ENCODE measurements at regions not wholly inside any gene's neighbourhood (a gene's known extent, or its start where the extent isn't known, plus 50 kb on each side); places are given as distances from the start of the nearest gene placed in this dataset.
"Not testable (repeated sequence)": the region's sequence is repeated elsewhere in the genome, so short reads cannot be mapped to it uniquely, and the experiment has no call there.

- 100% methylated on average over 1 of the region's 2 CpGs; no CpG with 5 or more reads in 1 of the 2 experiments for WGBS, 2 experiments (ENCODE audit: insufficient coverage in 2 of 2)
- no peaks in the 10 kb centered on the region for H3K4me1 ChIP-seq (ENCODE audit: control insufficient read depth, insufficient read depth, low read length, poor library complexity, severe bottlenecking)
- no peak overlapping the region for H3K4me3 ChIP-seq (ENCODE audit: extremely low read depth, insufficient read depth, low read length, poor library complexity, severe bottlenecking)
- H3K36me3 ChIP-seq (ENCODE audit: control insufficient read depth, insufficient read depth, low read length): no peaks in the 10 kb centered on the region
- H3K27ac ChIP-seq (ENCODE audit: low read depth, low read length, severe bottlenecking): no peak overlapping the region
- H3K9me3 ChIP-seq (ENCODE audit: control insufficient read depth, low read length): no peaks in the 10 kb centered on the region
These were observed 833.5 kb upstream of the ADGRL3 start for GRCh38 chr4:60366661-60367060.

- H3K4me1 ChIP-seq (ENCODE audit: control insufficient read depth, insufficient read depth, low read length, poor library complexity, severe bottlenecking): no peaks in the 10 kb centered on the region
- no peaks in the 10 kb centered on the region for H3K36me3 ChIP-seq (ENCODE audit: control insufficient read depth, insufficient read depth, low read length)
- WGBS, 2 experiments (ENCODE audit: insufficient coverage in 2 of 2): 91 to 100% methylated on average over 1 of the region's 1 CpG
These were observed 831.1 kb upstream of the ADGRL3 start for GRCh38 chr4:60368986-60369385.

DNA sequence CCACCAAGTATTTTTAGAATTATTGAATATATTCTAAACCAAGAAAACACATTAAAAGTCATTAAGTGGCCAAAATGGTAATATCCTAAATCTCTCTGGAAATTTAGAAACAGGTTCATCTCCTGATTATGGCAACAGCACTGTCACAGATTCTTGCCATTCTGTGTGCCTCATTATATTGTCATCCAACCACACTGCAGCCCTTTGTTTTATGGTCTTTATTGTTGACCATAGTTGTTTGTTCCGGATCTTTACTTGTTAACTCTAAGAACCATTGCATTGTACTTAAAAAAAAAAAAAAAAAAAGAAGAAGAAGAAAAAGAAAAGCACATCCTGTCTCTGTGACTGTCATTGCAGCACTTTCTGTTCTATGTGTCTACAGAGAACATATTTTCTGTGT is 822.1 kb upstream of the ADGRL3 start:
- no CpG with 5 or more reads among the region's 1 CpG for WGBS, 2 experiments (ENCODE audit: insufficient coverage in 2 of 2)
- H3K9me3 ChIP-seq (ENCODE audit: control insufficient read depth, low read length): no peaks in the 10 kb centered on the region
- no peaks in the 10 kb centered on the region for H3K4me1 ChIP-seq (ENCODE audit: control insufficient read depth, insufficient read depth, low read length, poor library complexity, severe bottlenecking)
- H3K4me3 ChIP-seq (ENCODE audit: extremely low read depth, insufficient read depth, low read length, poor library complexity, severe bottlenecking): no peak overlapping the region
- H3K27ac ChIP-seq (ENCODE audit: low read depth, low read length, severe bottlenecking): no peak overlapping the region
- no peaks in the 10 kb centered on the region for H3K36me3 ChIP-seq (ENCODE audit: control insufficient read depth, insufficient read depth, low read length)

More at GRCh38 chr4:60368986-60369385, 831.1 kb upstream of the ADGRL3 start:
- no peak overlapping the region for H3K4me3 ChIP-seq (ENCODE audit: extremely low read depth, insufficient read depth, low read length, poor library complexity, severe bottlenecking)
- H3K9me3 ChIP-seq (ENCODE audit: control insufficient read depth, low read length): no peaks in the 10 kb centered on the region
- H3K27ac ChIP-seq (ENCODE audit: low read depth, low read length, severe bottlenecking): no peak overlapping the region

DNA sequence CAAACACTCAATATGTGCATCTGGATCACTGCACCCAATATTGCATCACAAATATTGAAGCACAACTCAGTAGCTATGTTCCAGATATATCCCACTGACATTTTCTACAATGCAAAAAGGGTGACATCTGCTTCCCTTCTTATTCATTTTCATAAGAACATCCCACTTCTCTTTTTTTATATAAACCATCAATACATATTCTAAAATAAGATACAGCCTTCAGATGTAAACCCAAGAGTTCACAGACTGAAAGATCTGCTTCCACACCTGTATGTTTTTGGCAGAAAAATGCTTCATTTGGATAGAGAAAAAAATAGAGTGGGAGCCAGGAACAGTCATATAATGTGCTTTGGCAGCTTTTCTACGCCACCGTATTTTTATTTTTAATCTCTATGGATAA is 815.6 kb upstream of the ADGRL3 start:
- no CpG with 5 or more reads among the region's 2 CpGs for WGBS, 2 experiments (ENCODE audit: insufficient coverage in 2 of 2)
- H3K4me1 ChIP-seq (ENCODE audit: control insufficient read depth, insufficient read depth, low read length, poor library complexity, severe bottlenecking): no peaks in the 10 kb centered on the region
- no peaks in the 10 kb centered on the region for H3K9me3 ChIP-seq (ENCODE audit: control insufficient read depth, low read length)
- no peak overlapping the region for H3K27ac ChIP-seq (ENCODE audit: low read depth, low read length, severe bottlenecking)
- H3K4me3 ChIP-seq (ENCODE audit: extremely low read depth, insufficient read depth, low read length, poor library complexity, severe bottlenecking): no peak overlapping the region
- no peaks in the 10 kb centered on the region for H3K36me3 ChIP-seq (ENCODE audit: control insufficient read depth, insufficient read depth, low read length)

GRCh38 chr4:60389633-60390032 is 810.5 kb upstream of the ADGRL3 start:
- Histone ChIP-seq H3K27ac (ENCODE audit: low read depth, low read length, severe bottlenecking) (no peak overlapping the region), H3K4me3 (ENCODE audit: extremely low read depth, insufficient read depth, low read length, poor library complexity, severe bottlenecking) (no peak overlapping the region), H3K9me3 (ENCODE audit: control insufficient read depth, low read length) (no peaks in the 10 kb centered on the region), H3K36me3 (ENCODE audit: control insufficient read depth, insufficient read depth, low read length) (no peaks in the 10 kb centered on the region), H3K4me1 (ENCODE audit: control insufficient read depth, insufficient read depth, low read length, poor library complexity, severe bottlenecking) (no peaks in the 10 kb centered on the region)
- 93 to 100% methylated on average over 1 of the region's 4 CpGs for WGBS, 2 experiments (ENCODE audit: insufficient coverage in 2 of 2)

DNA sequence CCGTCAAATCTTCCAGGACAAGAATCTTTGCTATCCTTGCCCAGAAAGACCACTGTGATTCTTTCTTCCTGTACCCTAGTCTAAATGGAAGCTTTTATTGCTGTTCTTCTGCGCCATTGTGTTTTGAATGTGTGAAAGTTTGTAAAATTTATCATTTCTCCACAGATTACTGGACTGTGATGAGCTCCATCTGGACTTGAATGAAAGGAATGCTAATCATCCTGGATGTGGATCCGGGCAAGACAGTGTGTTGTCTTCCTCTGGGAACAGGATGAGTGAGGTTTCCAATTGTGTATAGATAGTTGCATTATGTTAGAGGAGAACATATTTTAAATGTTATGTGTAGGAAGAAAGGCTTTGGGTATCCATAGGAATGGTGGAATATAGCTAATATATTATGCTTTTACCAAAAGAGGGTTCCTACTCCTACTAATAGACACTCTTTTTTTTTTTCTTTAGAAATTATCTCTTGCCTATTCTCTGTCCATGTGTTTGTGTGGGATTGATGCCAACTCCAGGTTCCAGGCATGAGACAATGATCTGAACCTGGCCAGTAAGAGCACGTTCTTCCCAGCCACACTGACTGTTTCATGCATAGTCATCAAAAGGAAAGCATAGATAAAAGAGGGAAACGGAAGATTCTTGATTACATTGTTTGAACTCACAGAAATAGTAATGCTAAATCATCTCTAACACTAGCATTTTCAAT is 803.6 kb upstream of the ADGRL3 start:
- Histone ChIP-seq H3K4me3 (ENCODE audit: extremely low read depth, insufficient read depth, low read length, poor library complexity, severe bottlenecking) (no peak overlapping the region), H3K27ac (ENCODE audit: low read depth, low read length, severe bottlenecking) (no peak overlapping the region), H3K9me3 (ENCODE audit: control insufficient read depth, low read length) (no peaks in the 10 kb centered on the region), H3K36me3 (ENCODE audit: control insufficient read depth, insufficient read depth, low read length) (no peaks in the 10 kb centered on the region), H3K4me1 (ENCODE audit: control insufficient read depth, insufficient read depth, low read length, poor library complexity, severe bottlenecking) (no peaks in the 10 kb centered on the region)
- 79 to 80% methylated on average over 1 to 2 of the region's 5 CpGs for WGBS, 2 experiments (ENCODE audit: insufficient coverage in 2 of 2)

- no peaks in the 10 kb centered on the region for H3K9me3 ChIP-seq (ENCODE audit: control insufficient read depth, low read length)
- no CpG with 5 or more reads among the region's 2 CpGs for WGBS, 2 experiments (ENCODE audit: insufficient coverage in 2 of 2)
- no peaks in the 10 kb centered on the region for H3K4me1 ChIP-seq (ENCODE audit: control insufficient read depth, insufficient read depth, low read length, poor library complexity, severe bottlenecking)
- no peaks in the 10 kb centered on the region for H3K36me3 ChIP-seq (ENCODE audit: control insufficient read depth, insufficient read depth, low read length)
- H3K27ac ChIP-seq (ENCODE audit: low read depth, low read length, severe bottlenecking): no peak overlapping the region
- H3K4me3 ChIP-seq (ENCODE audit: extremely low read depth, insufficient read depth, low read length, poor library complexity, severe bottlenecking): no peak overlapping the region
These were observed 799.5 kb upstream of the ADGRL3 start for GRCh38 chr4:60400593-60400992.

DNA sequence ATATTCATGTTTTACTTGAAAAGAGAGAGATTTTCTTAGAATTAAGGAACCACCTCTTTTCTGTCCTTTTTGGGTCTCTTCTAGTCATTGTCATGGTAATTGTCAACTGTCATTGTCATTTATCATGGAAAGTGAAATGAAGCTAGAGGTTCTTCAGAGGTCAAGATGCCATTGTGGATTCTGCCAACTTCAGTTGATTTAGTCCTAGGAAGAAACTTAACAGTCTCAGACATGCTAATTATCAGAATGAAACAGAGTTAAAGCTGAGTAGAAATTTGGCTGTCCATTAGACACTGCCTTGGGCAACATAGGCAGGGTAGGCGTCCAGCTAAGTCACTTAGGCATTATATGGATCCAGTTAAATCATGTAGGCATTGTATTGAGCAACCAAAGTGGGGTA is 796.1 kb upstream of the ADGRL3 start:
- WGBS, 2 experiments (ENCODE audit: insufficient coverage in 2 of 2): 43% methylated on average over 1 of the region's 1 CpG; no CpG with 5 or more reads in 1 of the 2 experiments
- no peaks in the 10 kb centered on the region for H3K9me3 ChIP-seq (ENCODE audit: control insufficient read depth, low read length)
- no peak overlapping the region for H3K4me3 ChIP-seq (ENCODE audit: extremely low read depth, insufficient read depth, low read length, poor library complexity, severe bottlenecking)
- H3K36me3 ChIP-seq (ENCODE audit: control insufficient read depth, insufficient read depth, low read length): no peaks in the 10 kb centered on the region
- H3K27ac ChIP-seq (ENCODE audit: low read depth, low read length, severe bottlenecking): no peak overlapping the region
- no peaks in the 10 kb centered on the region for H3K4me1 ChIP-seq (ENCODE audit: control insufficient read depth, insufficient read depth, low read length, poor library complexity, severe bottlenecking)

GRCh38 chr4:60422439-60422838 is 777.7 kb upstream of the ADGRL3 start:
- no peaks in the 10 kb centered on the region for H3K9me3 ChIP-seq (ENCODE audit: control insufficient read depth, low read length)
- H3K27ac ChIP-seq (ENCODE audit: low read depth, low read length, severe bottlenecking): no peak overlapping the region
- 91% methylated on average over 4 of the region's 4 CpGs; no CpG with 5 or more reads in 1 of the 2 experiments for WGBS, 2 experiments (ENCODE audit: insufficient coverage in 2 of 2)
- no peaks in the 10 kb centered on the region for H3K36me3 ChIP-seq (ENCODE audit: control insufficient read depth, insufficient read depth, low read length)
- H3K4me3 ChIP-seq (ENCODE audit: extremely low read depth, insufficient read depth, low read length, poor library complexity, severe bottlenecking): no peak overlapping the region
- no peaks in the 10 kb centered on the region for H3K4me1 ChIP-seq (ENCODE audit: control insufficient read depth, insufficient read depth, low read length, poor library complexity, severe bottlenecking)

DNA sequence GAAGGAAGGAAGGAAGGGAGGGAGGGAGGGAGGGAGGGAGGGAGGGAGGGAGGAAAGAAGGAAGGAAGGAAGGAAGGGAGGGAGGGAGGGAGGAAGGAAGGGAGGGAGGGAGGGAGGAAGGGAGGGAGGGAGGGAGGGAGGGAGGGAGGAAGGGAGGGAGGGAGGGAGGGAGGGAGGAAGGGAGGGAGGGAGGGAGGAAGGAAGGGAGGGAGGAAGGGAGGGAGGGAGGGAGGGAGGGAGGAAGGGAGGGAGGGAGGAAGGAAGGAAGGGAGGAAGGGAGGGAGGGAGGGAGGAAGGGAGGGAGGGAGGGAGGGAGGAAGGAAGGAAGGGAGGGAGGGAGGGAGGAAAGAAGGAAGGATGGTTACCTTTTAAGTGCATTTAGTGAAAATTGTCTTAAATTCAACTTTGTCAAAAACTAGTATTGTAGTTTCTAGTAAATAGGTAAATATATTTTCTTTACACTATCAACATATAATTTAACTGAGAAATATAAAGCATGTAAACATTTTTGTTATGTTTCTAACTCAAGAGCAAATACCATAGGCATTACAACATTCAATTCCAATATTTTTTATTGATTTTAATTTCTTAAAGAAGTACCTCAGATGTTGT is 776.4 kb upstream of the ADGRL3 start:
- not testable (repeated sequence) for H3K27ac ChIP-seq (ENCODE audit: low read depth, low read length, severe bottlenecking); H3K36me3 ChIP-seq (ENCODE audit: control insufficient read depth, insufficient read depth, low read length); H3K9me3 ChIP-seq (ENCODE audit: control insufficient read depth, low read length); H3K4me1 ChIP-seq (ENCODE audit: control insufficient read depth, insufficient read depth, low read length, poor library complexity, severe bottlenecking); H3K4me3 ChIP-seq (ENCODE audit: extremely low read depth, insufficient read depth, low read length, poor library complexity, severe bottlenecking)

DNA sequence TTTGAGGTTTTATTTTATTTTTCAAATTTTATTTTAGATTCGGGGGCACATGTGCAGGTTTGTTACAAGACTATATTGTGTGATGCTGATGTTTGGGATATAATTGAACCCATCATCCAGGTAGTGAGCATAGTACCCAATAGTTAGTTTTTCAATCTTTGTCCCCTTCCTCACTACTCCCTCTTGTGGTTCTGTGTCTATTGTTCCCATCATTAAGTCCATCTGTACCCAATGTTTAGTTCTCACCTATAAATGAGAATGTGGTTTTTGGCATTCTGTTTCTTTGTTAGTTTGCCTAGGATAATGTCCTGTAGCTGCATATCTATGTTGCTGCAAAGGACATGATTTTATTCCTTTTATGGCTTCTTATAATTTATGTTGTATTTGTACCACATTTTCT is 767.2 kb upstream of the ADGRL3 start:
- no CpG with 5 or more reads among the region's 1 CpG for WGBS, 2 experiments (ENCODE audit: insufficient coverage in 2 of 2)
- no peaks in the 10 kb centered on the region for H3K9me3 ChIP-seq (ENCODE audit: control insufficient read depth, low read length)
- no peak overlapping the region for H3K27ac ChIP-seq (ENCODE audit: low read depth, low read length, severe bottlenecking)
- no peak overlapping the region for H3K4me3 ChIP-seq (ENCODE audit: extremely low read depth, insufficient read depth, low read length, poor library complexity, severe bottlenecking)
- H3K4me1 ChIP-seq (ENCODE audit: control insufficient read depth, insufficient read depth, low read length, poor library complexity, severe bottlenecking): no peaks in the 10 kb centered on the region
- H3K36me3 ChIP-seq (ENCODE audit: control insufficient read depth, insufficient read depth, low read length): no peaks in the 10 kb centered on the region

Data from mesodermal cell (in vitro differentiated cells).